Uterus (tissue), 2 donors: ENCODE measurements at regions not wholly inside any gene's neighbourhood (a gene's known extent, or its start where the extent isn't known, plus 50 kb on each side); places are given as distances from the start of the nearest gene placed in this dataset.

Experiments
- POLR2A ChIP-seq, 2 donors: fragments of 450-650 bp; IDR thresholded peaks; one replicate each; pipeline ENCODE4 v1.6.1; 2016; ENCODE audit warnings: antibody characterized with exemption in 2 of 2, mild to moderate bottlenecking in 1 of 2, moderate library complexity in 1 of 2
- TF ChIP-seq, protein P1 (sequence below), 4 experiments: fragments of 200-600 bp in 2 of 4; fragments of 450-650 bp in 2 of 4; sonication (generic) in 2 of 4; IDR thresholded peaks; one replicate each; pipeline ENCODE4 v1.5.1; 2016 to 2019; ENCODE audit warnings: antibody characterized with exemption in 4 of 4, mild to moderate bottlenecking in 2 of 4, moderate library complexity in 1 of 4

DNA sequence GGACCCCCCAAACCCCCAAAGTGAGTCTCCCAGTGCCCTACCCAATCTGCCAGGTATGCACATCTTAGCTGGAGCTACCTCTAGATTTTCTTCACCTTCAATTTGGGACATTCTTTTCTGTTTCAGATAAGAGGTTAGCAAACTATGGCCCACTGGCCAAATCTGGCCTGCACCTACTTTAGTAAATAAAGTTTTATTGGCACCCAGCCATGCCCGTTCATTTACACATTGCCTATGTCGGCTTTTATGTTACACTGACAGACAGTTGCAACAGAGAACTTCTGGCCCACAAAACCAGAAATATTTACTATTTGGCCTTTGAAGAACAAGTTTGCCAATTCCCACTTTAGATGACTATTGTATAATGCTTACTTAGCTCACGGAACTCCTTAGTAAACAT lies 55.9 kb upstream of the STX16 start:
- TF ChIP-seq, protein P1, sequence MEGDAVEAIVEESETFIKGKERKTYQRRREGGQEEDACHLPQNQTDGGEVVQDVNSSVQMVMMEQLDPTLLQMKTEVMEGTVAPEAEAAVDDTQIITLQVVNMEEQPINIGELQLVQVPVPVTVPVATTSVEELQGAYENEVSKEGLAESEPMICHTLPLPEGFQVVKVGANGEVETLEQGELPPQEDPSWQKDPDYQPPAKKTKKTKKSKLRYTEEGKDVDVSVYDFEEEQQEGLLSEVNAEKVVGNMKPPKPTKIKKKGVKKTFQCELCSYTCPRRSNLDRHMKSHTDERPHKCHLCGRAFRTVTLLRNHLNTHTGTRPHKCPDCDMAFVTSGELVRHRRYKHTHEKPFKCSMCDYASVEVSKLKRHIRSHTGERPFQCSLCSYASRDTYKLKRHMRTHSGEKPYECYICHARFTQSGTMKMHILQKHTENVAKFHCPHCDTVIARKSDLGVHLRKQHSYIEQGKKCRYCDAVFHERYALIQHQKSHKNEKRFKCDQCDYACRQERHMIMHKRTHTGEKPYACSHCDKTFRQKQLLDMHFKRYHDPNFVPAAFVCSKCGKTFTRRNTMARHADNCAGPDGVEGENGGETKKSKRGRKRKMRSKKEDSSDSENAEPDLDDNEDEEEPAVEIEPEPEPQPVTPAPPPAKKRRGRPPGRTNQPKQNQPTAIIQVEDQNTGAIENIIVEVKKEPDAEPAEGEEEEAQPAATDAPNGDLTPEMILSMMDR (IDR thresholded peaks at IDR 0.05): no peak
- no peak for TF ChIP-seq POLR2A (IDR thresholded peaks at IDR 0.05)
